Panc1 (cell line): ENCODE measurements at regions not wholly inside any gene's neighbourhood (a gene's known extent, or its start where the extent isn't known, plus 50 kb on each side); places are given as distances from the start of the nearest gene placed in this dataset.

ENCODE experiments used
- POLR2AphosphoS5 ChIP-seq: IDR thresholded peaks from 2 replicates; pipeline ENCODE4 v1.6.1; 2012; ENCODE audit warnings: mild to moderate bottlenecking, low read depth, low read length, moderate library complexity
- SIN3A ChIP-seq: IDR thresholded peaks from 2 replicates; pipeline ENCODE4 v1.6.1; 2012; ENCODE audit warnings: low read depth, mild to moderate bottlenecking, low read length, moderate library complexity, borderline replicate concordance; ENCODE audit not compliant: insufficient read depth
- TCF7L2 ChIP-seq: IDR thresholded peaks from 2 replicates; pipeline ENCODE4 v1.6.1; 2011; ENCODE audit warnings: mild to moderate bottlenecking, low read depth, low read length, inconsistent platforms
- TF ChIP-seq, protein P1 (sequence below): fragments of 450-650 bp; IDR thresholded peaks from 2 replicates; pipeline ENCODE4 v1.5.1; 2017; ENCODE audit warnings: mild to moderate bottlenecking
- TF ChIP-seq, protein P2 (sequence below), 2 experiments: IDR thresholded peaks; 2 replicates each; pipeline ENCODE4 v1.6.1; 2011 to 2012; ENCODE audit warnings: low read depth in 2 of 2, control low read depth in 1 of 2, low read length in 1 of 2, mild to moderate bottlenecking in 1 of 2, moderate library complexity in 1 of 2; ENCODE audit not compliant: insufficient read depth in 1 of 2

DNA sequence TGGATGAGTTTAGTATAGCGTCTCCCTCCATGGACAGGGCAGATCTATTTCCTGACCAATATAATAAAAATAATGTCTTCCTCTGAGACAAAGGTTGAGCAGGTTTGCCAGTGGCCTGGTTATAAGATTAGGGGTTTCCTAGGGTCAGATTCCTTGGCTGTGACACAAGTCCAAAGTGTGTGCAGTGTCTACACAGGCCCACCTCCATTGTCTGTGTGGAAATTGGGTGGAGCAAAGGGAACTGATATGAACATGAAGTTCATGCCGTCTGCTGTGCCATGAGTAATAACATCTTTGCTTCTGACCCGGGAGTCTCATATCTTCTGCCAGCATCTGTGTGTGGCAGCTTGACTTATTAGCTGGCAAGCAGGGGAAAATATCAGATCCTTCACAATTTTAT, 187.7 kb upstream of the BOD1L1 start:
- TF ChIP-seq, protein P1, sequence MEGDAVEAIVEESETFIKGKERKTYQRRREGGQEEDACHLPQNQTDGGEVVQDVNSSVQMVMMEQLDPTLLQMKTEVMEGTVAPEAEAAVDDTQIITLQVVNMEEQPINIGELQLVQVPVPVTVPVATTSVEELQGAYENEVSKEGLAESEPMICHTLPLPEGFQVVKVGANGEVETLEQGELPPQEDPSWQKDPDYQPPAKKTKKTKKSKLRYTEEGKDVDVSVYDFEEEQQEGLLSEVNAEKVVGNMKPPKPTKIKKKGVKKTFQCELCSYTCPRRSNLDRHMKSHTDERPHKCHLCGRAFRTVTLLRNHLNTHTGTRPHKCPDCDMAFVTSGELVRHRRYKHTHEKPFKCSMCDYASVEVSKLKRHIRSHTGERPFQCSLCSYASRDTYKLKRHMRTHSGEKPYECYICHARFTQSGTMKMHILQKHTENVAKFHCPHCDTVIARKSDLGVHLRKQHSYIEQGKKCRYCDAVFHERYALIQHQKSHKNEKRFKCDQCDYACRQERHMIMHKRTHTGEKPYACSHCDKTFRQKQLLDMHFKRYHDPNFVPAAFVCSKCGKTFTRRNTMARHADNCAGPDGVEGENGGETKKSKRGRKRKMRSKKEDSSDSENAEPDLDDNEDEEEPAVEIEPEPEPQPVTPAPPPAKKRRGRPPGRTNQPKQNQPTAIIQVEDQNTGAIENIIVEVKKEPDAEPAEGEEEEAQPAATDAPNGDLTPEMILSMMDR: no peak
- TF ChIP-seq TCF7L2 (no peak), SIN3A (no peak), POLR2AphosphoS5 (no peak)
- TF ChIP-seq, protein P2, sequence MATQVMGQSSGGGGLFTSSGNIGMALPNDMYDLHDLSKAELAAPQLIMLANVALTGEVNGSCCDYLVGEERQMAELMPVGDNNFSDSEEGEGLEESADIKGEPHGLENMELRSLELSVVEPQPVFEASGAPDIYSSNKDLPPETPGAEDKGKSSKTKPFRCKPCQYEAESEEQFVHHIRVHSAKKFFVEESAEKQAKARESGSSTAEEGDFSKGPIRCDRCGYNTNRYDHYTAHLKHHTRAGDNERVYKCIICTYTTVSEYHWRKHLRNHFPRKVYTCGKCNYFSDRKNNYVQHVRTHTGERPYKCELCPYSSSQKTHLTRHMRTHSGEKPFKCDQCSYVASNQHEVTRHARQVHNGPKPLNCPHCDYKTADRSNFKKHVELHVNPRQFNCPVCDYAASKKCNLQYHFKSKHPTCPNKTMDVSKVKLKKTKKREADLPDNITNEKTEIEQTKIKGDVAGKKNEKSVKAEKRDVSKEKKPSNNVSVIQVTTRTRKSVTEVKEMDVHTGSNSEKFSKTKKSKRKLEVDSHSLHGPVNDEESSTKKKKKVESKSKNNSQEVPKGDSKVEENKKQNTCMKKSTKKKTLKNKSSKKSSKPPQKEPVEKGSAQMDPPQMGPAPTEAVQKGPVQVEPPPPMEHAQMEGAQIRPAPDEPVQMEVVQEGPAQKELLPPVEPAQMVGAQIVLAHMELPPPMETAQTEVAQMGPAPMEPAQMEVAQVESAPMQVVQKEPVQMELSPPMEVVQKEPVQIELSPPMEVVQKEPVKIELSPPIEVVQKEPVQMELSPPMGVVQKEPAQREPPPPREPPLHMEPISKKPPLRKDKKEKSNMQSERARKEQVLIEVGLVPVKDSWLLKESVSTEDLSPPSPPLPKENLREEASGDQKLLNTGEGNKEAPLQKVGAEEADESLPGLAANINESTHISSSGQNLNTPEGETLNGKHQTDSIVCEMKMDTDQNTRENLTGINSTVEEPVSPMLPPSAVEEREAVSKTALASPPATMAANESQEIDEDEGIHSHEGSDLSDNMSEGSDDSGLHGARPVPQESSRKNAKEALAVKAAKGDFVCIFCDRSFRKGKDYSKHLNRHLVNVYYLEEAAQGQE (IDR thresholded peaks at IDR 0.05; ENCODE audit: insufficient read depth in 1 of 2, low read depth in 2 of 2, low read length in 1 of 2): no peak
